Skeletal muscle cell (primary cell): ENCODE measurements at regions not wholly inside any gene's neighbourhood (a gene's known extent, or its start where the extent isn't known, plus 50 kb on each side); places are given as distances from the start of the nearest gene placed in this dataset.
"Not testable (repeated sequence)": the region's sequence is repeated elsewhere in the genome, so short reads cannot be mapped to it uniquely, and the experiment has no call there.

Source experiments
- DNase-seq: peaks from one replicate; pipeline ENCODE4 v3.0.0-alpha.2; 2010; ENCODE audit warnings: low read depth
- H3K4me3 ChIP-seq: 2 replicates; pipeline ENCODE4 v1.5.1; 2011; ENCODE audit warnings: low read depth, mild to moderate bottlenecking, control low read depth, low read length, moderate library complexity

DNA sequence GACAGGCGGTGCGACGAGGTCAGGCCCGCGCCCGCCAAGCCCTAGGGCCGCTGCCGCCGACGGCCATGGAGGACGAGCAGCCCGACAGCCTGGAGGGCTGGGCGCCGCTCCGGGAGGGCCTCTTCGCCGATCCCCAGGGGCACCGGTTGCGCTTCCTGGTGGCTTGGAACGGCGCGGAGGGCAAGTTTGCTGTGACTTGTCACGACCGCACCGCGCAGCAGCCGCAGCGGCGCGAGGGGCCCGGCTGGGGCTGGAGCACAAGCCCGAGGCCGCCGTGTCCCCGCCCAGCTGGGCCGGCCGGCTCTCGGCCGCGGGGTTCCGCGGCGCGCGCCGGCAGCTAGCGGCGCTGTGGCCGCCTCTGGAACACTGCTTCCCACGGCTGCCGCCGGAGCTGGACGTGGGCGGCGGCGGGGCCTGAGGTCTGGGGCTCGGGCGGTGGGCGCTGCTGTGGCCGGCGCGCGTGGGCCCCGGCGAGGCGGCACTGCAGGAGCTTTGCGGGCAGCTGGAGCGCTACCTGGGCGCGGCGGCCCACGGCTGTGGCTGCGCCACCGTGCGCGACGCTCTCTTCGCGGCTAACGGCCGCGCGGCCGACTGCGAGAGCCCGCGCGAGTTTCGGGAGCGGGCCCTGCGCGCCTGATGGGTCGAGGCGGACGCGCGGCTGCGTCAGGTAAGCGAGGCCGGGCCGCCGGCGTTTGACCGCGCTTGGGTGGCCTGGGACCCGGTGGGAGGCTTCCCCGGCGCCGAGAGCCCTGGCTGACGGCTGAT is 122.0 kb upstream of the NIPA1 start:
- peak overlapping the region; percentile 50 for H3K4me3 ChIP-seq
- peak; percentile 11 for DNase-seq

- DNase-seq = peak; percentile 67
- H3K4me3 ChIP-seq = peak overlapping the region; percentile 50
Measured at GRCh38 chr15:22665059-22665702, 121.3 kb upstream of the NIPA1 start.

GRCh38 chr15:22665711-22666110 is 120.7 kb upstream of the NIPA1 start:
- not testable (repeated sequence) for DNase-seq
- peak overlapping the region; percentile 50 for H3K4me3 ChIP-seq

DNA sequence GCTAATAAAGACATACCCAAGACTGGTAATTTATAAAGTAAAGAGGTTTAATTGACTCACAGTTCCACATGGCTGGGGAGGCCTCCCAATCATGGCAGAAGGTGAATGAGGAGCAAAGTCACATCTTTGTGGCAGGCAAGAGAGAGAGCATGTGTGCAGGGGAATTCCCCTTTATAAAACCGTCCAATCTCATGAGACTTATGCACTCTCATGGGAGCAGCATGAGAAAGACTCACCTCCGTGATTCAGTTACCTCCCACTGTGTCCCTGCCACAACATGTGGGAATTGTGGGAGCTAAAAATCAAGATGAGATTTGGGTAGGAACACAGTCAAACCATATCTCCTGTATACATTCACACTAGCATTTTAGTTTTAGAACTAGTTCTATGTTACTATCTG is 101.7 kb upstream of the NIPA1 start:
- not testable (repeated sequence) for DNase-seq, H3K4me3 ChIP-seq

GRCh38 chr15:22699881-22700280 is 86.6 kb upstream of the NIPA1 start:
- not testable (repeated sequence) for DNase-seq, H3K4me3 ChIP-seq

GRCh38 chr15:22710831-22711341 is 75.6 kb upstream of the NIPA1 start:
- H3K4me3 ChIP-seq, DNase-seq: not testable (repeated sequence)

GRCh38 chr15:22713933-22714332 is 72.5 kb upstream of the NIPA1 start:
- not testable (repeated sequence) for H3K4me3 ChIP-seq, DNase-seq

DNA sequence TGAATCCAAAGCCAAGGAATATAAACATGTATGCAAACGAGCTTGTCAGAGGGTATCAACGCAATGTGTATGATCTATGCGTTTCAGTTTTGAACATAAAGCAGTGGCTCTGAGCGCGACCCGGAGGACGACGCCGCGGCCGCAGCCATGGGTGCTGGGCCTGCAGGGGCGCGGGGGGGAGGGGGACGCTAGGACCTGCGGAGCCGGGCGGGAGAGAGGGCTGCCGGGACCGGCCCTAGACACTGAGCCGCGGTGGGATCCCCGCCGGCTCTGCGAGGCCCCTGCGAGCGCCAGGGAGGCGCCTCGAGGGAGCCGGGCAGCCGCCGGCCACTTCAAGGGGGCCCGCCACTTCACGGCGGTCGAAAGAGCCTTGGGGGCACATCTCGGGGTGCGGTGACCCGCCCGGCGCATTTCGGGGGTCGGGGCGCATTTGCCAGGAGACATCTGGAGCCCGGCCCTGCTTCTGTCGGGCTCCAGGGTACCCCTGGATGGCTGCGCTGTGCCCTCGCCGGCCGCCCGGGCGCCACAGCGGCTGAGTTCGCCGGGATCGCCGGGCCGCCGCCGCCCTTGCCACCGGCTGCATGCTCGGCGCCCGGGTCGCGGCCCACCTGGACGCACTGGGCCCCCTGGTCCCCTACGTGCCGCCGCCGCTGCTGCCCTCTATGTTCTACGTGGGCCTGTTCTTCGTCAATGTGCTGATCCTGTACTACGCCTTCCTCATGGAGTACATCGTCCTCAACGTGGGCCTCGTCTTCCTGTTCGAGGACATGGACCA is 71.9 kb upstream of the NIPA1 start:
- DNase-seq = not testable (repeated sequence)
- H3K4me3 ChIP-seq = peak overlapping the region; percentile 24

GRCh38 chr15:22715133-22715845 is 71.2 kb upstream of the NIPA1 start:
- DNase-seq, H3K4me3 ChIP-seq: not testable (repeated sequence)

DNA sequence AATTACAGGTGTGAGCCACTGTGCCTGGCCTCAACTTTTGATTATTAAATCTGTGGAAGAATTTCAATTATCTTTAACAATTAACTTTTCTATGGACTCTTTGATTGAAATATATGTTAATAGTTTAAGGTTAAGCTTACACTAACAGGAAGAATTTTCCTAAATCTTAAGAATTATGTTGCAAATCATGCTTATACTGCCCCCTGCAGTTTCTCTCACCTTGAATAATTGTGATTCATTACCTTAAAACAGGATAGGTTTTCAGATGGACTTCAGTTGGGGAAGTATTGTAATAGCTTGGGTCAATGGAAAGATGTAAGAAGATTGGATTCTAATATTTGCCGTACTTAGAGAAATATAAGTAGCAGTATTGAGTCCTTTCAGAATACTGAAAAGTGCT is 66.5 kb upstream of the NIPA1 start:
- not testable (repeated sequence) for H3K4me3 ChIP-seq, DNase-seq

DNA sequence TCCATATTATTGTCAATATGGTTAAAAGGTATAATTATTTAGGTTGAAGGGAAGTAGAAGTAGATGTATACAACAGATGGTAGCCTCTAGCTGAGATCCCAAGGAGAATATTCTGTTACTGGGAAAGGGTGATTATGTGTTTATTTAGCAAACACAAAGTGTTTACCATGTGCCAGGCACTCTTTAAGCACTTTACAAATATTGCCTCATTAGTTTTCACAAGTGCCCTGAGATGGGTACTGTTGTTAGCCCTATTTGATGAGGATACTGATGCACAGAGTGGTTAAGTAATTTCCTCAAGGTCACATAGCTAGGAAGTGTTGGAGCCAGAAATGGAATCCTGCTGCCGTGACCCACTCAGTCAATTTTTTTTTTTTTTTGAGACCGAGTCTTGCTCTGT is 60.3 kb upstream of the NIPA1 start:
- H3K4me3 ChIP-seq, DNase-seq: not testable (repeated sequence)

DNA sequence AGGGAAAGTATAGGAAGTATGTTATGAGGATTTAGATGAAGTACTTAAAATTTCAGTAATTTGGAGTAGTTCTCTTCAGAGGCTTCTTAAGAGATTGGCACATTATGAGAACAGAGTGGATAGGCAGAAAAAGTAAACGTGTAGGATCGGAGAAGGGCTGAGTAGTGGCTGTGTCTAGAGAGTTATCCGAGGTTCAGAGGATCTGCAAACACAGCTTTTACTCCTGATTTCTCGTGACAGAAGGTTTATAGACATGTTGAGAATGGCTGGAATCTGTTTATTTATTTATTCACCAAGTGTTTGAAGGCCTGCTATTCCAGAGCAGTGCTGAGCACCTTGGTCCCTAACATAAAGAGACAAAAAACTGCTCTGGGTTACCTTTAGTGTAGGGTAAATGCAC is 51.4 kb upstream of the NIPA1 start:
- DNase-seq, H3K4me3 ChIP-seq: not testable (repeated sequence)

DNA sequence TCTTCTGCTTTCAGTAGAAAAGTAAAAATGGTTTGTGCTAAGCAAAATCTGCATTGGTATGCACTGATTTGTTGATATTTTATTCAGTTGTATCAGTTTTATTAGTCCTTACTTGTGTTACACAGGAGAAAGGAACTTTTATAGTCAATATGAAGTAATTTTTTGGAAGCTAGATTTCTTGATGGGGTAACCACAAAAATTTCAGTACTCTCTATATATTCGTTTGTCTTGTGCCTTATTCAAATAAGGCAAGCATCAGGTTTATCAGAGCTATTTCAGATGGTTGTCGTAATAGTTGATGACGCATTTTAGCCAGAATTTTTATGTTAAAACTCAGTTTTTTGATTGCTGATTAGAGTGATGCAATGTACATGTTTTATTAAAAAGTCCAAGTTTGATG is 50.7 kb upstream of the NIPA1 start:
- DNase-seq = no peak
- H3K4me3 ChIP-seq = no peak overlapping the region

DNA sequence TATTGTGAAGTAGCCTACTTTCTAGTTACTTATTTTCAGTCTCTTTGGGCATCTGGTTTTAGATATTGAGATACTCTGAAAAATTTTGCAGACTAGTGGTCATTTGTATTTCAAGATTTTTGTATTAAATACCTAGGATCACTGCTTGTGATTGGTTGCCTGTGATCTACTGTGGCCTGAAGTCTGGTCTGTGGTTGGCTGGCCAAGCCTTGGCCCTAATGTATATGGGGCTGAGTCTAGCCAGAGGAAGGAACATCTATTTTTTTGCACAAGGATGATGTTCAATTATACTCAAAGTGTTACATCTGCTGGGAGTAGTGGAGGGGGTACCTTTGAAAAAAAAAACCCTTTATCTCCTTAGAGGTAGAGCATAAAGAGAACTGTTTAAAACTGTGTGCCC is 50.2 kb upstream of the NIPA1 start:
- not testable (repeated sequence) for DNase-seq, H3K4me3 ChIP-seq
